Liver (tissue), 8 donors: ENCODE measurements at regions not wholly inside any gene's neighbourhood (a gene's known extent, or its start where the extent isn't known, plus 50 kb on each side); places are given as distances from the start of the nearest gene placed in this dataset.

Experiments
- DNase-seq: peaks from one replicate; pipeline ENCODE4 v3.0.0-alpha.2; 2017; ENCODE audit warnings: low spot score
- H3K27ac ChIP-seq, 2 donors: one replicate each; pipeline ENCODE4 v1.7.0; 2013; ENCODE audit warnings: inconsistent platforms in 2 of 2, low read length in 2 of 2, control low read depth in 1 of 2, low read depth in 1 of 2, mild to moderate bottlenecking in 1 of 2
- H3K27me3 ChIP-seq, 4 donors: one replicate each; pipeline versions ENCODE4 v1.6.1 to v1.7.0; 2013; ENCODE audit warnings: low read length in 3 of 4, inconsistent platforms in 1 of 4, mild to moderate bottlenecking in 1 of 4, moderate library complexity in 1 of 4; ENCODE audit not compliant: control insufficient read depth in 4 of 4, insufficient read depth in 4 of 4
- H3K36me3 ChIP-seq, 4 donors: one replicate each; pipeline versions ENCODE4 v1.6.1 to v1.7.0; 2013; ENCODE audit warnings: low read length in 3 of 4, mild to moderate bottlenecking in 3 of 4, low read depth in 1 of 4, moderate library complexity in 1 of 4; ENCODE audit not compliant: control insufficient read depth in 4 of 4, insufficient read depth in 3 of 4
- H3K4me1 ChIP-seq, 4 donors: one replicate each; pipeline versions ENCODE4 v1.6.1 to v1.7.0; 2013; ENCODE audit warnings: low read length in 3 of 4, mild to moderate bottlenecking in 3 of 4, moderate library complexity in 1 of 4; ENCODE audit not compliant: control insufficient read depth in 4 of 4, insufficient read depth in 4 of 4
- H3K4me3 ChIP-seq, 3 donors: one replicate each; pipeline versions ENCODE4 v1.6.1 to v1.7.0; 2013; ENCODE audit warnings: low read length in 3 of 3, control low read depth in 1 of 3, low read depth in 1 of 3, mild to moderate bottlenecking in 1 of 3
- H3K9ac ChIP-seq, 2 donors: one replicate each; pipeline ENCODE4 v1.7.0; 2013; ENCODE audit warnings: low read length in 2 of 2, mild to moderate bottlenecking in 2 of 2, moderate library complexity in 2 of 2, control low read depth in 1 of 2, low read depth in 1 of 2
- H3K9me3 ChIP-seq, 4 donors: one replicate each; pipeline versions ENCODE4 v1.6.1 to v1.7.0; 2013; ENCODE audit warnings: low read length in 3 of 4; ENCODE audit not compliant: control insufficient read depth in 4 of 4
- ATF3 ChIP-seq: IDR thresholded peaks from 2 replicates; pipeline ENCODE4 v1.6.1; 2016; ENCODE audit warnings: antibody characterized with exemption
- CTCF ChIP-seq: fragments of 150-350 bp; IDR thresholded peaks from 2 replicates; pipeline ENCODE4 v1.5.1; 2017; ENCODE audit warnings: improper control_type of control experiment, low read depth, low read length; ENCODE audit not compliant: missing input control
- EGR1 ChIP-seq, 2 donors: IDR thresholded peaks; 2 replicates each; pipeline ENCODE4 v1.6.1; 2016 to 2018; ENCODE audit warnings: antibody characterized with exemption in 2 of 2, low read depth in 2 of 2
- FOXA1 ChIP-seq: IDR thresholded peaks from 2 replicates; pipeline ENCODE4 v1.6.1; 2016; ENCODE audit warnings: antibody characterized with exemption
- FOXA2 ChIP-seq: IDR thresholded peaks from 2 replicates; pipeline ENCODE4 v1.6.1; 2016; ENCODE audit warnings: antibody characterized with exemption
- GABPA ChIP-seq, 2 donors: IDR thresholded peaks in 1 of 2; conservative IDR thresholded peaks in 1 of 2; 2 replicates each; pipeline ENCODE4 v1.6.1; 2016; ENCODE audit warnings: antibody characterized with exemption in 2 of 2, mild to moderate bottlenecking in 1 of 2, moderate library complexity in 1 of 2
- HNF4A ChIP-seq, 2 donors: conservative IDR thresholded peaks; 2 replicates each; pipeline ENCODE4 v1.6.1; 2016; ENCODE audit warnings: antibody characterized with exemption in 2 of 2, mild to moderate bottlenecking in 2 of 2
- HNF4G ChIP-seq: IDR thresholded peaks from 2 replicates; pipeline ENCODE4 v1.6.1; 2016; ENCODE audit warnings: antibody characterized with exemption
- JUND ChIP-seq, 2 donors: IDR thresholded peaks; 2 replicates each; pipeline ENCODE4 v1.6.1; 2016; ENCODE audit warnings: antibody characterized with exemption in 2 of 2
- MAX ChIP-seq: IDR thresholded peaks from 2 replicates; pipeline ENCODE4 v1.6.1; 2016; ENCODE audit warnings: antibody characterized with exemption
- NR2F2 ChIP-seq: IDR thresholded peaks from 2 replicates; pipeline ENCODE4 v1.6.1; 2016; ENCODE audit warnings: antibody characterized with exemption
- RAD21 ChIP-seq, 2 donors: IDR thresholded peaks; 2 replicates each; pipeline ENCODE4 v1.6.1; 2016; ENCODE audit warnings: antibody characterized with exemption in 2 of 2, mild to moderate bottlenecking in 2 of 2
- REST ChIP-seq: IDR thresholded peaks from 2 replicates; pipeline ENCODE4 v1.6.1; 2016; ENCODE audit warnings: antibody characterized with exemption, mild to moderate bottlenecking
- RXRA ChIP-seq, 2 donors: IDR thresholded peaks; 2 replicates each; pipeline ENCODE4 v1.6.1; 2017 to 2018; ENCODE audit warnings: antibody characterized with exemption in 2 of 2, mild to moderate bottlenecking in 1 of 2
- SP1 ChIP-seq: IDR thresholded peaks from 2 replicates; pipeline ENCODE4 v1.6.1; 2018; ENCODE audit warnings: antibody characterized with exemption, mild to moderate bottlenecking
- TAF1 ChIP-seq: conservative IDR thresholded peaks from 2 replicates; pipeline ENCODE4 v1.6.1; 2016; ENCODE audit warnings: antibody characterized with exemption, mild to moderate bottlenecking
- YY1 ChIP-seq: IDR thresholded peaks from 2 replicates; pipeline ENCODE4 v1.6.1; 2016; ENCODE audit warnings: antibody characterized with exemption, mild to moderate bottlenecking
- ZBTB33 ChIP-seq: IDR thresholded peaks from 2 replicates; pipeline ENCODE4 v1.6.1; 2016; ENCODE audit warnings: antibody characterized with exemption
- WGBS: extraction: QIAGEN DNeasy Blood & Tissue Kit; methylation state at CpG from one replicate; pipeline ENCODE4 v1.1.7; 2013; 5-methylcytosine and 5-hydroxymethylcytosine counted together
- donor health status: healthy.
- donor health status: healthy.
- donor health status: healthy.
- donor health status: healthy.
- donor health status: healthy.

- H3K36me3 ChIP-seq: no peaks in the 10 kb centered on the region
- no peaks in the 10 kb centered on the region for H3K27me3 ChIP-seq
- no peak overlapping the region for H3K9ac ChIP-seq
- H3K9me3 ChIP-seq: no peaks in the 10 kb centered on the region
- no peaks in the 10 kb centered on the region for H3K4me1 ChIP-seq
- DNase-seq: no peak
- no peak overlapping the region for H3K4me3 ChIP-seq
- H3K27ac ChIP-seq: no peak overlapping the region
- TF ChIP-seq JUND (IDR thresholded peaks at IDR 0.05) (no peak), REST (no peak), ATF3 (no peak), GABPA (IDR thresholded peaks at IDR 0.05 in 1 of 2, conservative IDR thresholded peaks at IDR 0.05 in 1 of 2) (no peak), NR2F2 (no peak), RXRA (IDR thresholded peaks at IDR 0.05) (no peak), CTCF (no peak), MAX (no peak), YY1 (no peak), FOXA2 (no peak), SP1 (no peak), ZBTB33 (no peak), HNF4A (conservative IDR thresholded peaks at IDR 0.05) (no peak), TAF1 (no peak), HNF4G (no peak), FOXA1 (no peak), EGR1 (IDR thresholded peaks at IDR 0.05; ENCODE audit: low read depth in 2 of 2) (no peak)
Measured at GRCh38 chr3:180414157-180414556, 187.8 kb upstream of the TTC14 start.

- Histone ChIP-seq H3K4me1 (no peaks in the 10 kb centered on the region), H3K36me3 (no peaks in the 10 kb centered on the region), H3K27ac (no peak overlapping the region), H3K9me3 (no peaks in the 10 kb centered on the region), H3K9ac (no peak overlapping the region), H3K27me3 (no peaks in the 10 kb centered on the region), H3K4me3 (no peak overlapping the region)
- 49% methylated on average over 2 of the region's 2 CpGs for WGBS
- no peak for DNase-seq
- TF ChIP-seq RAD21 (IDR thresholded peaks at IDR 0.05) (no peak), REST (no peak), FOXA1 (no peak), HNF4G (no peak), FOXA2 (no peak), YY1 (no peak), JUND (IDR thresholded peaks at IDR 0.05) (no peak), MAX (no peak), SP1 (no peak), ZBTB33 (no peak), TAF1 (no peak)
Measured at GRCh38 chr3:180416111-180416594, 185.8 kb upstream of the TTC14 start.
